T-helper 22 cell (primary cell): ENCODE measurements at regions not wholly inside any gene's neighbourhood (a gene's known extent, or its start where the extent isn't known, plus 50 kb on each side); places are given as distances from the start of the nearest gene placed in this dataset.
"Not testable (repeated sequence)": the region's sequence is repeated elsewhere in the genome, so short reads cannot be mapped to it uniquely, and the experiment has no call there.

Experiments used
- DNase-seq: peaks from one replicate; pipeline ENCODE4 v3.0.0-alpha.2; 2020; ENCODE audit warnings: low read depth

- DNase-seq = no peak
Observed at GRCh38 chr20:51305316-51306052, 237.0 kb downstream of the NFATC2 start.

- DNase-seq = no peak
Observed at GRCh38 chr20:51303731-51304670, 238.5 kb downstream of the NFATC2 start.

GRCh38 chr20:51301026-51301425 is 241.5 kb downstream of the NFATC2 start:
- no peak for DNase-seq

- DNase-seq = no peak
Observed at GRCh38 chr20:51300104-51300503, 242.4 kb downstream of the NFATC2 start.

- DNase-seq = no peak
Observed at GRCh38 chr20:51299413-51299812, 243.1 kb downstream of the NFATC2 start.

GRCh38 chr20:51298141-51298749 is 244.3 kb downstream of the NFATC2 start:
- no peak for DNase-seq

GRCh38 chr20:51287628-51288413 is 254.7 kb downstream of the NFATC2 start:
- no peak for DNase-seq

GRCh38 chr20:51286758-51287157 is 255.8 kb downstream of the NFATC2 start:
- no peak for DNase-seq

- no peak for DNase-seq
Observed at GRCh38 chr20:51285684-51286083, 256.8 kb downstream of the NFATC2 start.

GRCh38 chr20:51284871-51285270 is 257.6 kb downstream of the NFATC2 start:
- no peak for DNase-seq

GRCh38 chr20:51284176-51284575 is 258.3 kb downstream of the NFATC2 start:
- no peak for DNase-seq

- DNase-seq = no peak
Observed at GRCh38 chr20:51281521-51281920, 258.6 kb upstream of the KCNG1 start.

- no peak for DNase-seq
Observed at GRCh38 chr20:51280047-51280446, 257.1 kb upstream of the KCNG1 start.

- no peak for DNase-seq
Observed at GRCh38 chr20:51277961-51278360, 255.1 kb upstream of the KCNG1 start.

- DNase-seq = no peak
Observed at GRCh38 chr20:51276296-51276695, 253.4 kb upstream of the KCNG1 start.

GRCh38 chr20:51275826-51276225 is 252.9 kb upstream of the KCNG1 start:
- no peak for DNase-seq

- DNase-seq = no peak
Observed at GRCh38 chr20:51275181-51275580, 252.3 kb upstream of the KCNG1 start.

GRCh38 chr20:51272401-51272800 is 249.5 kb upstream of the KCNG1 start:
- no peak for DNase-seq

- DNase-seq = no peak
Observed at GRCh38 chr20:51271931-51272330, 249.0 kb upstream of the KCNG1 start.

GRCh38 chr20:51271289-51271688 is 248.4 kb upstream of the KCNG1 start:
- not testable (repeated sequence) for DNase-seq

GRCh38 chr20:51269671-51270070 is 246.8 kb upstream of the KCNG1 start:
- DNase-seq = no peak

- DNase-seq = no peak
Observed at GRCh38 chr20:51267679-51268078, 244.8 kb upstream of the KCNG1 start.
